ENCODE measurements at regions not wholly inside any gene's neighbourhood (a gene's known extent, or its start where the extent isn't known, plus 50 kb on each side); places are given as distances from the start of the nearest gene placed in this dataset.

DNA sequence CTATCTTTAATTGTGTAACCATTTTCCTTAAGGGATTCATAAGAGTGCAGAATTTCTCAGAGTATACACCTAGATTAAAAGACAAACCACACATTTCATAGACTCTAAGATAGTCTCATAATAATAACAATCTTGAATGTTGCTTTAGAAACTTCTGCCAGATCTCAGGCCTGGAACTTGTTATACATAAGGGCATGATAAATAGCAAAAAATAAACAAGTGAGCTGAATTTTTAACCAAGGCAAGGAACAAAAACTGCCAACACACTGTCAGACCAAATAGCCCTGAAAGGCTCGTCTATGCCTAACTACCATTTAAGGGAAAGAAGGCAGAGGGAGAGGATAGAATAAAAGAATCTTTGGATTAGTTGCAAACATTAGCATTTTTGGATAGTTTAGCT lies 65.8 kb upstream of the SEMA3C start:
- no peak for DNase-seq (ENCODE audit: low spot score)

DNA sequence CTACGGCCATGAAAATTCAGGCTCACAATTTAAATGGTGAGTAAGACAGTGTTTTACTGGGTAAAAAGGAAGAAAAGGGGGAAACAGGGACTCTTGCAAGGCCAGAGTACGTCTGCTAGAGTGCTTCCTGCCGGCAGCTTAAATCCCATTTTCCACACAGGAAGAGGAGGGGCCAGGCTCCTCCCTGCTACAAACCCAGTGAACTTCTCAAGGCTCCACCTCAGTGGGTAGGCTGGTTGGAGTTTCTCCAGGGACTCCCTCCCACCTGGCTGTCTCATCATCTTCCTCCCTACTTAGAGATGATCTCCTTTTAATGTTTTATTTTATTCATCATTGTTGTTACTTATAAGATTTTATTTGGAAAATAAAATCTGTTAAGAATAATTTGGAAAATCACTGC lies 62.6 kb upstream of the SEMA3C start:
- DNase-seq (ENCODE audit: low spot score), result no peak

DNA sequence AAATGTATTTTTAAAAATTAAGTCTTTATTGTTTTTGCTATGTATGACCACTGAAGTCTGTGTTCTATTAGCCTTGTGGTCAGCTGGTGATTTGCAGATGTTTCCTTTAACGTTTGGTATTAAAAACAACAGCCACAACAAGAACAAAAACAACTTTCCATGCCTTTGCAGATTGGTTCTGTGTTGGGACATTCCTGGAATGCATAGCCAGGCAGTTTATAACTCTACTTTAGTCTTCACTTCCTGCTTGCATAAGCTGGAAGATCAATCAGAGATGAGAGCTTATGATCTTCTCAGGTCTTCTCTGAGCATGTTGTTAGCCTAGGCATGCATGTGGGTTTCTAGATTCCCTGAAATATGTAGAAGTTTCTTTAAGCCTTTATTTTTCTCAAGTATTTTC lies 58.9 kb upstream of the SEMA3C start:
- no peak for DNase-seq (ENCODE audit: low spot score)

DNA sequence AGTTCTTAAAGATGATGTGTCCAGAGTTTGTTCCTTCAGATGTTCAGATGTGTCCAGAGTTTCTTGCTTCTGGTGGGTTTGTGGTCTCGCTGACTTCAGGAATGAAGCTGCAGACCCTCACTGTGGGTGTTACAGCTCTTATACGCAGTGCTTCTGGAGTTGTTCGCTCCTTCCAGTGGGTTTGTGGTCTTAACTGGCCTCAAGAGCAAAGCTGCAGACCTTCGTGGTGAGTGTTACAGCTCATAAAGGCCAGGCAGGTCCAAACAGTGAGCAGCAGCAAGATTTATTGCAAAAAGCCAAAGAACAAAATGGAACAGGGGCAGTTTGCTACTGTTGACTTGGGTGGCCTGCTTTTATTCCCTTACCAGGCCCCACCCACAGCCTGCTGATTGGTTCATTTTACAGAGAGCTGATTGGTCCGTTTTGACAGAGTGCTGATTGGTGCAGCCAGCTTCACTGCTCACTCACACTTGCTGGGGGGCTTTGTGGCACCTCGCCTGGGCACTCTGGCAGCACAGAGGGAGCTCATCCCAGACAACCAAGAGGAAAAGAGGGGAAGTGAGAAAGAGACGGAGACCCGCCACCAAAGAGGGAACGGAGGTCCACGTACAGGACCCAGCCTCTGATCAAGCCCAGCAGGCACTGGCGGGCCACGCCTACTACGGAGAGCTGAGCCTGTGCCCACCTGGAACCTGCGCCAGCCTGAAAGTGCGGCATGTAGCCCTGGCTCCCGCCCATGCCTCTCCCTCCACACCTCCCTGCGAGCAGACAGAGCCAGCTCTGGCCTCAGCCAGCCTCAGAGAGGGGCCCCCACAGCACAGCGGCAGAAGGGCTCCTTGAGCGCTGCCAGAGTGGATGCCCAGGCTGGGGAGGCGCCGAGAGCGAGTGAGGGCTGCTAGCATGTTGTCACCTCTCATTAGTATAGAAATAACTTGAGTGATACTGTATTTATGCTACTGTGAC lies 55.8 kb upstream of the SEMA3C start:
- no peak for DNase-seq (ENCODE audit: low spot score)

DNA sequence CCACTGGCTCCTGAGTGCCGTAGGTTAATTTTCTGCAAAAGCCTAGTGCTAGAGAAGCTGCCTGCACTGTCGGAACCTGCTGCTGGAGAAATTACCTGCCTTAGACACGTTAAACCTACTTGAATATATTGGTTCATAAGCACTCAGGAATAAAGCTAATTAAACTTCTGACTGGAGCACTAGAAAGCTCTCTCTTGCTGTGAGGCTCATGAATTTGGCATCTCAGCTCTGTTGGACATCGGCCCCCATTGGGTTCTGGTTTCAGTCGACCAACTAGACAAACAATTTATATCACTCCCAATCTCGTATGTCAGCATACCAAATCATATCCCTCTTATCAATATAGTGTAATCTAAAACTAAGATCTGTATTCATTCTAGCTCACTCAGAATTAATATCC lies 52.4 kb upstream of the SEMA3C start:
- DNase-seq (ENCODE audit: low spot score), result no peak
